ENCODE measurements at regions not wholly inside any gene's neighbourhood (a gene's known extent, or its start where the extent isn't known, plus 50 kb on each side); places are given as distances from the start of the nearest gene placed in this dataset.

DNA sequence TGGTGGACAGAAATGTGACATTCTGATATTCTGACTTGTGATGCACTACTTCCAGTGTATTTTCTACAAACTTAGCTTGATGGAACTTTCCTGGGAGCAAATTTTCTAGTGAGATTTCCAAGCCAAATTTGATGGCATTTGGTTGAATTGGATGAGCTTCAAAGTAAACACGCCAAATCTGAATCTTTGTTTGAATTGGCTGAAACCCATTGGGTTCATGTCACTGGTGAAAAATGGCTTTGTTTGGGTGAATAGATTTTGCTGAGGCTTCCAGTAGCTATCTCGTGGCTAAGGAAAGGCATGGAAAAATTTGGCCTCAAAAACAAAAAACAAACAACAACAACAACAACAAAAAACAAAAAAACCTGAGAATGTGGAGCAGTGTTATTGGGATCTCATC is 271.1 kb upstream of the RPS23 start:
- H3K27ac ChIP-seq (ENCODE audit: low read depth in 1 of 2, low read length in 2 of 2): no peak overlapping the region
- 21% methylated on average over 2 of the region's 2 CpGs for WGBS
- H3K27me3 ChIP-seq (ENCODE audit: control insufficient read depth in 4 of 4, insufficient read depth in 4 of 4, low read length in 3 of 4): no peaks in the 10 kb centered on the region
- H3K4me1 ChIP-seq (ENCODE audit: control insufficient read depth in 4 of 4, insufficient read depth in 4 of 4, low read length in 3 of 4): peaks cover 3 to 13% (median 12%) of the 10 kb centered on the region in 4 donors
- H3K4me3 ChIP-seq (ENCODE audit: low read depth in 1 of 3, low read length in 3 of 3): no peak overlapping the region
- H3K9me3 ChIP-seq (ENCODE audit: control insufficient read depth in 4 of 4, low read length in 3 of 4): no peaks in the 10 kb centered on the region
- no peak for DNase-seq (ENCODE audit: low spot score)
- TF ChIP-seq RXRA (IDR thresholded peaks at IDR 0.05): peak; percentile 48 to 65
- peak; percentile 38 for TF ChIP-seq REST (IDR thresholded peaks at IDR 0.05)
- peak; percentile 98 for TF ChIP-seq FOXA1 (IDR thresholded peaks at IDR 0.05)
- TF ChIP-seq, protein P1, sequence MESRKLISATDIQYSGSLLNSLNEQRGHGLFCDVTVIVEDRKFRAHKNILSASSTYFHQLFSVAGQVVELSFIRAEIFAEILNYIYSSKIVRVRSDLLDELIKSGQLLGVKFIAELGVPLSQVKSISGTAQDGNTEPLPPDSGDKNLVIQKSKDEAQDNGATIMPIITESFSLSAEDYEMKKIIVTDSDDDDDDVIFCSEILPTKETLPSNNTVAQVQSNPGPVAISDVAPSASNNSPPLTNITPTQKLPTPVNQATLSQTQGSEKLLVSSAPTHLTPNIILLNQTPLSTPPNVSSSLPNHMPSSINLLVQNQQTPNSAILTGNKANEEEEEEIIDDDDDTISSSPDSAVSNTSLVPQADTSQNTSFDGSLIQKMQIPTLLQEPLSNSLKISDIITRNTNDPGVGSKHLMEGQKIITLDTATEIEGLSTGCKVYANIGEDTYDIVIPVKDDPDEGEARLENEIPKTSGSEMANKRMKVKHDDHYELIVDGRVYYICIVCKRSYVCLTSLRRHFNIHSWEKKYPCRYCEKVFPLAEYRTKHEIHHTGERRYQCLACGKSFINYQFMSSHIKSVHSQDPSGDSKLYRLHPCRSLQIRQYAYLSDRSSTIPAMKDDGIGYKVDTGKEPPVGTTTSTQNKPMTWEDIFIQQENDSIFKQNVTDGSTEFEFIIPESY (IDR thresholded peaks at IDR 0.05): peak; percentile 37
- TF ChIP-seq, protein P2, sequence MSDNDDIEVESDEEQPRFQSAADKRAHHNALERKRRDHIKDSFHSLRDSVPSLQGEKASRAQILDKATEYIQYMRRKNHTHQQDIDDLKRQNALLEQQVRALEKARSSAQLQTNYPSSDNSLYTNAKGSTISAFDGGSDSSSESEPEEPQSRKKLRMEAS (IDR thresholded peaks at IDR 0.05): peak; percentile 49
- TF ChIP-seq ATF3 (IDR thresholded peaks at IDR 0.05): no peak
- peak; percentile 37 for TF ChIP-seq HNF4G (IDR thresholded peaks at IDR 0.05)
- no peak for TF ChIP-seq CTCF (IDR thresholded peaks at IDR 0.05; ENCODE audit: low read depth, low read length, missing input control)
- TF ChIP-seq NR2F2 (IDR thresholded peaks at IDR 0.05): no peak
- TF ChIP-seq HNF4A (conservative IDR thresholded peaks at IDR 0.05): peak; percentile 38 to 59
- no peak for TF ChIP-seq JUND (IDR thresholded peaks at IDR 0.05)
- no peak for TF ChIP-seq EGR1 (IDR thresholded peaks at IDR 0.05; ENCODE audit: low read depth in 2 of 2)
- peak; percentile 64 for TF ChIP-seq YY1 (IDR thresholded peaks at IDR 0.05)
- TF ChIP-seq GABPA (IDR thresholded peaks at IDR 0.05 in 1 of 2, conservative IDR thresholded peaks at IDR 0.05 in 1 of 2): peak in 1 of 2 donors; percentile 11
- no peak for TF ChIP-seq TAF1 (conservative IDR thresholded peaks at IDR 0.05)
- peak; percentile 50 to 55 for TF ChIP-seq RAD21 (IDR thresholded peaks at IDR 0.05)
- peak; percentile 98 for TF ChIP-seq FOXA2 (IDR thresholded peaks at IDR 0.05)
- TF ChIP-seq SP1 (IDR thresholded peaks at IDR 0.05): peak; percentile 45
- no peak overlapping the region for H3K9ac ChIP-seq (ENCODE audit: low read depth in 1 of 2, low read length in 2 of 2)
- no peaks in the 10 kb centered on the region for H3K36me3 ChIP-seq (ENCODE audit: control insufficient read depth in 4 of 4, insufficient read depth in 3 of 4, low read depth in 1 of 4, low read length in 3 of 4)
